ENCODE measurements at regions not wholly inside any gene's neighbourhood (a gene's known extent, or its start where the extent isn't known, plus 50 kb on each side); places are given as distances from the start of the nearest gene placed in this dataset.

- WGBS = 94% methylated on average over 2 of the region's 5 CpGs
- Histone ChIP-seq H3K4me3 (no peak overlapping the region), H3K36me3 (no peaks in the 10 kb centered on the region), H3K27me3 (replicated peaks; ENCODE audit: insufficient read depth) (no peaks in the 10 kb centered on the region), H3K9me3 (no peaks in the 10 kb centered on the region), H3K27ac (no peak overlapping the region), H3K4me1 (replicated peaks) (no peaks in the 10 kb centered on the region)
- no peak for DNase-seq (ENCODE audit: low spot score)
- TF ChIP-seq POLR2A (IDR thresholded peaks at IDR 0.05) (no peak), CTCF (IDR thresholded peaks at IDR 0.05) (no peak), POLR2AphosphoS5 (IDR thresholded peaks at IDR 0.05) (no peak)
- intact Hi-C loops (cut with DNase I) = no loop called here
These were observed 189.1 kb downstream of the INHBB start for GRCh38 chr2:120535081-120535480.

DNA sequence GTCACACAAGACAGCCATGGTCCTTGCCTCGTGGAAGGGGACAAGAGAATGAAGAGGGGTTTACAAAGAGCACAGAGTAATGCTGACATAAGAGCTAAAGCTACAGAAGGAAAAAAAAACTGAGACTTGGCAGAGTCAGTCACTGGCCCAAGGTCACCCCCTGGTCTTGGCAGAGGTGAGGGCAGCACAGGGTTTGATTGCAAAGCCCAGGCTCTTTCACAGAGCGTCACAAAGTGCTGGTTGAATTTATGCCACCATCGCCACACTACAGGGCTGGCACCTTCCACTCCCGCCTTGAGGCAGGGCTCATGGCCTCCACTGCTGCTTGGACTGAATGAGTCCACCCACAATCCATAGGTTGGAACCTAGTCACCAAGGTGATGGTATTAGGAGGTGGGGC, 190.2 kb downstream of the INHBB start:
- Histone ChIP-seq H3K4me1 (replicated peaks) (no peaks in the 10 kb centered on the region), H3K4me3 (no peak overlapping the region), H3K9me3 (no peaks in the 10 kb centered on the region), H3K36me3 (no peaks in the 10 kb centered on the region), H3K27ac (no peak overlapping the region), H3K27me3 (replicated peaks; ENCODE audit: insufficient read depth) (no peaks in the 10 kb centered on the region)
- no peak for DNase-seq (ENCODE audit: low spot score)
- WGBS = 93% methylated on average over 4 of the region's 4 CpGs
- TF ChIP-seq CTCF (IDR thresholded peaks at IDR 0.05) = no peak
- TF ChIP-seq POLR2A (IDR thresholded peaks at IDR 0.05) = no peak
- TF ChIP-seq POLR2AphosphoS5 (IDR thresholded peaks at IDR 0.05) = no peak
- intact Hi-C loops (cut with DNase I) = no loop called here

GRCh38 chr2:120538691-120539423, 192.9 kb downstream of the INHBB start:
- WGBS = 42% methylated on average over 12 of the region's 12 CpGs
- Histone ChIP-seq H3K4me3 (no peak overlapping the region), H3K9me3 (no peaks in the 10 kb centered on the region), H3K27me3 (replicated peaks; ENCODE audit: insufficient read depth) (no peaks in the 10 kb centered on the region), H3K27ac (no peak overlapping the region), H3K36me3 (no peaks in the 10 kb centered on the region), H3K4me1 (replicated peaks) (no peaks in the 10 kb centered on the region)
- intact Hi-C loops (cut with DNase I) = no loop called here
- peak; percentile 49 for DNase-seq (ENCODE audit: low spot score)
- TF ChIP-seq POLR2AphosphoS5 (IDR thresholded peaks at IDR 0.05) = peak; percentile 48
- no peak for TF ChIP-seq CTCF (IDR thresholded peaks at IDR 0.05)
- no peak for TF ChIP-seq POLR2A (IDR thresholded peaks at IDR 0.05)

- Histone ChIP-seq H3K36me3 (no peaks in the 10 kb centered on the region), H3K27me3 (replicated peaks; ENCODE audit: insufficient read depth) (no peaks in the 10 kb centered on the region), H3K4me1 (replicated peaks) (no peaks in the 10 kb centered on the region), H3K9me3 (no peaks in the 10 kb centered on the region), H3K27ac (peak overlapping the region; percentile 4 to 34), H3K4me3 (no peak overlapping the region)
- no peak for DNase-seq (ENCODE audit: low spot score)
- intact Hi-C loops (cut with DNase I) = no loop called here
- WGBS = 84% methylated on average over 15 of the region's 15 CpGs
- TF ChIP-seq POLR2A (IDR thresholded peaks at IDR 0.05) (no peak), CTCF (IDR thresholded peaks at IDR 0.05) (no peak), POLR2AphosphoS5 (IDR thresholded peaks at IDR 0.05) (no peak)
These were observed 193.5 kb downstream of the INHBB start for GRCh38 chr2:120539424-120539936.
